ENCODE measurements at regions not wholly inside any gene's neighbourhood (a gene's known extent, or its start where the extent isn't known, plus 50 kb on each side); places are given as distances from the start of the nearest gene placed in this dataset.

DNA sequence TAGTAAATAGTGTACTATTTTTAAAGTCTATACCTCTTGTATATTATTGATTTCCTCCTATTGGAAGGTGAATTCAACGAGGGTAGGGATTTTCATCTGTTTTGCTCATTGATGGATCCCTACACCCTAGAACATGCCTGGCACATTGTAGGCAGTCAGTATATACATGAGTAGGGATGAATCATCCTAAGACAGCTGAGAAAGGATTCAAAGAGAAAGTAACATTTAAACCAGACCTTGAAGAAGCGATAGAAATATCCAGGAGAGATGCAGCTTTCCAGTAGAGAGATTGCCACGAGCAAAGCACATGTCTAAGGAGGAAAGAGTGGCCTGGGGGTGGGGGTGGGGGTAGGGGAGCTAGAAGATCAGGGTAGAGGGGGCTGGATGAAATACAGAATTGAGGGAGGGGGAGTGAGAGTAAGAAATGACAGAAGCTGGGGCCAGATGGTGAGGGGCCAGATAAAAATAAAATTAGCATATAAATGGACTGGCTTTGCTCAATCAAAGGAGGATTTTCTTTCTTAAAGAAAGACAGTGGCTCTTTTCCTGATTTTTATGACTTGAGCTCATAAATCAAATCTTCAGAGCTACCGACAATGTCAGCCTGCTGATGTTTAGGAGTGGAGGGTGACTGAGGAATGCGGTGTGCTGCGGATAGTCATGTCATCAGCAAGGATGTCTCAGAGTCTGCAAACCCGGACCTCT lies 168.2 kb downstream of the SAMD5 start:
- Histone ChIP-seq H3K4me3 (ENCODE audit: low read length in 3 of 3) (no peak overlapping the region), H3K27ac (ENCODE audit: low read depth in 2 of 2, low read length in 2 of 2) (no peak overlapping the region), H3K9ac (ENCODE audit: low read length in 3 of 3) (no peak overlapping the region), H3K36me3 (ENCODE audit: control insufficient read depth in 2 of 3, insufficient read depth in 3 of 3, low read length in 3 of 3) (no peaks in the 10 kb centered on the region), H3K27me3 (ENCODE audit: control insufficient read depth, insufficient read depth, low read length) (no peaks in the 10 kb centered on the region), H3K9me3 (ENCODE audit: control insufficient read depth in 2 of 3, insufficient read depth in 1 of 3, low read length in 3 of 3) (no peaks in the 10 kb centered on the region), H3K4me1 (ENCODE audit: control insufficient read depth in 2 of 3, insufficient read depth in 2 of 3, low read depth in 1 of 3, low read length in 3 of 3) (no peaks in the 10 kb centered on the region)
- TF ChIP-seq, protein P1, sequence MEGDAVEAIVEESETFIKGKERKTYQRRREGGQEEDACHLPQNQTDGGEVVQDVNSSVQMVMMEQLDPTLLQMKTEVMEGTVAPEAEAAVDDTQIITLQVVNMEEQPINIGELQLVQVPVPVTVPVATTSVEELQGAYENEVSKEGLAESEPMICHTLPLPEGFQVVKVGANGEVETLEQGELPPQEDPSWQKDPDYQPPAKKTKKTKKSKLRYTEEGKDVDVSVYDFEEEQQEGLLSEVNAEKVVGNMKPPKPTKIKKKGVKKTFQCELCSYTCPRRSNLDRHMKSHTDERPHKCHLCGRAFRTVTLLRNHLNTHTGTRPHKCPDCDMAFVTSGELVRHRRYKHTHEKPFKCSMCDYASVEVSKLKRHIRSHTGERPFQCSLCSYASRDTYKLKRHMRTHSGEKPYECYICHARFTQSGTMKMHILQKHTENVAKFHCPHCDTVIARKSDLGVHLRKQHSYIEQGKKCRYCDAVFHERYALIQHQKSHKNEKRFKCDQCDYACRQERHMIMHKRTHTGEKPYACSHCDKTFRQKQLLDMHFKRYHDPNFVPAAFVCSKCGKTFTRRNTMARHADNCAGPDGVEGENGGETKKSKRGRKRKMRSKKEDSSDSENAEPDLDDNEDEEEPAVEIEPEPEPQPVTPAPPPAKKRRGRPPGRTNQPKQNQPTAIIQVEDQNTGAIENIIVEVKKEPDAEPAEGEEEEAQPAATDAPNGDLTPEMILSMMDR (IDR thresholded peaks at IDR 0.05; ENCODE audit: borderline replicate concordance, extremely low read depth, insufficient read depth): no peak
- no peak for FAIRE-seq
- intact Hi-C loops (cut with DNase I): no loop called here
- peak in 2 of 5 donors; percentile 6 to 32 for DNase-seq

DNA sequence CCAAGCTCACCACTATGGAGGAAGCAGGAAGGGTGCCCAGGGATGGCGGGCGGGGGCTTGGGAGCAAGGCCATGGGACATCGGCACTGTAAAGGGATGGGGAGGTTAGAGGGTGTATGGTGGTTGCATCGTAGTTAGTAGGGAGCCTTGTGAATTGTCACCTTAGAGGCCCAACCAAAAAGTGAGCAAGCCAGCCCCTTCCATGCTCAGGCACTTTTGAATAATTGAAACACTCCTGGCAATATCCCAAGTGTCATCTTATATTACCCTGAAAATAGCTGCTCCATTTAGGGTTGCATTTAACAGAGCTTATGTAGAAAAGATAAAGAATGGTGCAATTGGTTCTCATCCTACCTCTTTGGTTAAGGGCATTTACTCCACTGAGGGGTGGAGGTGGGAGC lies 169.2 kb downstream of the SAMD5 start:
- Histone ChIP-seq H3K4me3 (ENCODE audit: low read length in 3 of 3) (no peak overlapping the region), H3K9ac (ENCODE audit: low read length in 3 of 3) (no peak overlapping the region), H3K9me3 (ENCODE audit: control insufficient read depth in 2 of 3, insufficient read depth in 1 of 3, low read length in 3 of 3) (no peaks in the 10 kb centered on the region), H3K27me3 (ENCODE audit: control insufficient read depth, insufficient read depth, low read length) (no peaks in the 10 kb centered on the region), H3K36me3 (ENCODE audit: control insufficient read depth in 2 of 3, insufficient read depth in 3 of 3, low read length in 3 of 3) (no peaks in the 10 kb centered on the region), H3K4me1 (ENCODE audit: control insufficient read depth in 2 of 3, insufficient read depth in 2 of 3, low read depth in 1 of 3, low read length in 3 of 3) (no peaks in the 10 kb centered on the region), H3K27ac (ENCODE audit: low read depth in 2 of 2, low read length in 2 of 2) (no peak overlapping the region)
- DNase-seq (peak in 2 of 5 donors; percentile 11 to 25), FAIRE-seq (no peak)
- TF ChIP-seq, protein P1 (IDR thresholded peaks at IDR 0.05; ENCODE audit: borderline replicate concordance, extremely low read depth, insufficient read depth): no peak
- intact Hi-C loops (cut with DNase I): no loop called here

DNA sequence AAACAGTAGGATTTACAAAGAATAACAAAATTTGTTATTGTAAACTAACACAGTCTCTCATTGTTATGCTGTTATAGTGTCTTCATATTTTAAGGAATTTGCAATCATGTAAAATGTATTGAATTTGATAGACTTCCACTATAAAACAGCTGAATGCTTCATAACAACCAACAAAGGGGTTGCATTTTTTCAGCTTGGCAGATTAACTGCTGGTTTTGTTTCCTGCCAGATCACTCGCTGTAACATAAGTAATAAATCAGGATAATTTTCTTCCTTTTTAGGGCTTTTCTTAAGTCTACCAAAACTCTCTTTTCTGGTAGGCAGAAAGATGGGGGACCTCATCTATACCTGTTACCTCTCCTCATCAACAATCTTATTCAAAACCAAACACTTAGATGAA lies 169.8 kb downstream of the SAMD5 start:
- TF ChIP-seq, protein P1 (IDR thresholded peaks at IDR 0.05; ENCODE audit: borderline replicate concordance, extremely low read depth, insufficient read depth): no peak
- intact Hi-C loops (cut with DNase I): no loop called here
- no peak overlapping the region for H3K27ac ChIP-seq (ENCODE audit: low read depth in 2 of 2, low read length in 2 of 2)
- DNase-seq (peak in 2 of 5 donors; percentile 62 to 65), FAIRE-seq (no peak)
- no peak overlapping the region for H3K4me3 ChIP-seq (ENCODE audit: low read length in 3 of 3)
- H3K4me1 ChIP-seq (ENCODE audit: control insufficient read depth in 2 of 3, insufficient read depth in 2 of 3, low read depth in 1 of 3, low read length in 3 of 3): no peaks in the 10 kb centered on the region
- H3K27me3 ChIP-seq (ENCODE audit: control insufficient read depth, insufficient read depth, low read length): no peaks in the 10 kb centered on the region
- no peaks in the 10 kb centered on the region for H3K36me3 ChIP-seq (ENCODE audit: control insufficient read depth in 2 of 3, insufficient read depth in 3 of 3, low read length in 3 of 3)
- H3K9me3 ChIP-seq (ENCODE audit: control insufficient read depth in 2 of 3, insufficient read depth in 1 of 3, low read length in 3 of 3): no peaks in the 10 kb centered on the region
- no peak overlapping the region for H3K9ac ChIP-seq (ENCODE audit: low read length in 3 of 3)

DNA sequence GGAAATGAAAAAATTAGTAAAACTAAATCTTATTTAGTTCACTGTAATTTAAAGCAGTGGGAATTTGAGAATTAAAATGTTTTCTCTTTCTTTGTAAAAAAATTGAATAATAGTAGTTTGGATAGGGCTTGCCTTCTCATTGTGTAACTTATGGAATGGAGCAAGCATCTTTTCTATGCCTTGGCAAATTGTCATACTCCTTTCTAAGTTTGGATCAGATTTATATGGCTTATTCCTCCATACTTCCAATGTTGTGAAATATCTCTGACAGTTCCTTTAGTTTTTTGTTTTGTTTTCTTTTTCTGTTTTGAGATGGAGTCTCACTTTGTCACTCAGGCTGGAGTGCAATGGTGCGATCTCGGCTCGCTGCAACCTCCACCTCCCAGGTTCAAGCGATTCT lies 176.4 kb downstream of the SAMD5 start:
- intact Hi-C loops (cut with DNase I): no loop called here
- Histone ChIP-seq H3K9me3 (ENCODE audit: control insufficient read depth in 2 of 3, insufficient read depth in 1 of 3, low read length in 3 of 3) (peaks cover 0 to 3% (median 0%) of the 10 kb centered on the region in 3 donors), H3K27ac (ENCODE audit: low read depth in 2 of 2, low read length in 2 of 2) (no peak overlapping the region), H3K4me3 (ENCODE audit: low read length in 3 of 3) (no peak overlapping the region), H3K36me3 (ENCODE audit: control insufficient read depth in 2 of 3, insufficient read depth in 3 of 3, low read length in 3 of 3) (no peaks in the 10 kb centered on the region), H3K27me3 (ENCODE audit: control insufficient read depth, insufficient read depth, low read length) (no peaks in the 10 kb centered on the region), H3K9ac (ENCODE audit: low read length in 3 of 3) (no peak overlapping the region), H3K4me1 (ENCODE audit: control insufficient read depth in 2 of 3, insufficient read depth in 2 of 3, low read depth in 1 of 3, low read length in 3 of 3) (no peaks in the 10 kb centered on the region)
- TF ChIP-seq, protein P1 (IDR thresholded peaks at IDR 0.05; ENCODE audit: borderline replicate concordance, extremely low read depth, insufficient read depth): no peak
- FAIRE-seq: no peak
- no peak for DNase-seq

Data from kidney (tissue), 13 donors.